Neural progenitor cell (in vitro differentiated cells): ENCODE measurements at regions not wholly inside any gene's neighbourhood (a gene's known extent, or its start where the extent isn't known, plus 50 kb on each side); places are given as distances from the start of the nearest gene placed in this dataset.
A peak's percentile ranks its signal among the peaks of the same experiment; 100 is the strongest.

Experiments used
- DNase-seq: peaks from one replicate; pipeline ENCODE4 v3.0.0-alpha.2; 2016; ENCODE audit warnings: low spot score
- H2AFZ ChIP-seq: fragments of 200-600 bp; sonication (generic); replicated peaks from 2 replicates; pipeline ENCODE4 v1.6.1; 2016; ENCODE audit warnings: antibody characterized with exemption
- H3F3A ChIP-seq: fragments of 200-600 bp; sonication (generic); 2 replicates; pipeline ENCODE4 v1.6.1; 2016; ENCODE audit warnings: antibody characterized with exemption, low read depth
- H3K27ac ChIP-seq: fragments of 200-600 bp; sonication (generic); 2 replicates; pipeline ENCODE4 v1.5.1; 2016; ENCODE audit warnings: mild to moderate bottlenecking
- H3K27me3 ChIP-seq: fragments of 200-600 bp; sonication (generic); 2 replicates; pipeline ENCODE4 v1.6.1; 2016; ENCODE audit warnings: mild to moderate bottlenecking, moderate library complexity
- H3K36me3 ChIP-seq: fragments of 200-600 bp; sonication (generic); 2 replicates; pipeline ENCODE4 v1.5.1; 2016
- H3K4me1 ChIP-seq: fragments of 200-600 bp; sonication (generic); 2 replicates; pipeline ENCODE4 v1.6.1; 2016; ENCODE audit warnings: mixed run types
- H3K4me2 ChIP-seq: fragments of 200-600 bp; sonication (generic); 2 replicates; pipeline ENCODE4 v1.6.1; 2016
- H3K4me3 ChIP-seq: fragments of 200-600 bp; sonication (generic); 2 replicates; pipeline ENCODE4 v1.5.1; 2016
- H3K79me2 ChIP-seq: fragments of 200-600 bp; sonication (generic); 2 replicates; pipeline ENCODE4 v1.6.1; 2016; ENCODE audit warnings: low read depth
- H3K9ac ChIP-seq: fragments of 200-600 bp; sonication (generic); 2 replicates; pipeline ENCODE4 v1.6.1; 2016
- H3K9me3 ChIP-seq: fragments of 200-600 bp; sonication (generic); 2 replicates; pipeline ENCODE4 v1.5.1; 2016; ENCODE audit warnings: low read depth
- H4K20me1 ChIP-seq: fragments of 200-600 bp; sonication (generic); 2 replicates; pipeline ENCODE4 v1.6.1; 2016; ENCODE audit warnings: low read depth
- H3K27ac Mint-ChIP-seq: 3 replicates; pipeline ENCODE4 v1.8.0; 2021; ENCODE audit warnings: mixed read lengths
- H3K27me3 Mint-ChIP-seq: 2 replicates; pipeline ENCODE4 v1.8.0; 2022; ENCODE audit warnings: low read depth, mild to moderate bottlenecking, inconsistent platforms, moderate library complexity, mixed read lengths; ENCODE audit not compliant: insufficient read depth
- H3K36me3 Mint-ChIP-seq: 3 replicates; pipeline ENCODE4 v1.8.0; 2021; ENCODE audit warnings: mixed read lengths
- H3K4me1 Mint-ChIP-seq: 3 replicates; pipeline ENCODE4 v1.8.0; 2021; ENCODE audit warnings: mixed read lengths
- H3K4me3 Mint-ChIP-seq: 3 replicates; pipeline ENCODE4 v1.8.0; 2021; ENCODE audit warnings: mild to moderate bottlenecking, moderate library complexity, mixed read lengths
- H3K9me3 Mint-ChIP-seq: 3 replicates; pipeline ENCODE4 v1.8.0; 2020; ENCODE audit warnings: mixed read lengths
- EZH2 ChIP-seq: fragments of 200-600 bp; sonication (generic); IDR thresholded peaks from 2 replicates; pipeline ENCODE4 v1.6.1; 2017; ENCODE audit warnings: antibody characterized with exemption, mild to moderate bottlenecking, moderate library complexity
- EZH2phosphoT487 ChIP-seq: fragments of 200-600 bp; sonication (generic); IDR thresholded peaks from 2 replicates; pipeline ENCODE4 v1.6.1; 2017; ENCODE audit warnings: antibody characterized with exemption
- TF ChIP-seq, protein P1 (sequence below): fragments of 200-600 bp; sonication (generic); IDR thresholded peaks from 2 replicates; pipeline ENCODE4 v1.5.1; 2017; ENCODE audit warnings: antibody characterized with exemption, mild to moderate bottlenecking

- Mint-ChIP-seq H3K36me3 (peaks cover 4% of the 10 kb centered on the region), H3K27me3 (peaks cover 3% of the 10 kb centered on the region), H3K9me3 (no peaks in the 10 kb centered on the region), H3K4me3 (no peak overlapping the region), H3K27ac (no peak overlapping the region), H3K4me1 (peaks cover 5% of the 10 kb centered on the region)
- Histone ChIP-seq H3K4me2 (no peak overlapping the region), H3F3A (no peaks in the 10 kb centered on the region), H3K4me1 (no peaks in the 10 kb centered on the region), H3K79me2 (no peaks in the 10 kb centered on the region), H3K9ac (no peak overlapping the region), H3K4me3 (no peak overlapping the region), H3K36me3 (no peaks in the 10 kb centered on the region), H3K9me3 (no peaks in the 10 kb centered on the region), H3K27ac (no peak overlapping the region), H2AFZ (no peak overlapping the region), H3K27me3 (no peaks in the 10 kb centered on the region), H4K20me1 (no peaks in the 10 kb centered on the region)
- DNase-seq, result no peak
- TF ChIP-seq EZH2 (no peak), EZH2phosphoT487 (no peak)
- TF ChIP-seq, protein P1, sequence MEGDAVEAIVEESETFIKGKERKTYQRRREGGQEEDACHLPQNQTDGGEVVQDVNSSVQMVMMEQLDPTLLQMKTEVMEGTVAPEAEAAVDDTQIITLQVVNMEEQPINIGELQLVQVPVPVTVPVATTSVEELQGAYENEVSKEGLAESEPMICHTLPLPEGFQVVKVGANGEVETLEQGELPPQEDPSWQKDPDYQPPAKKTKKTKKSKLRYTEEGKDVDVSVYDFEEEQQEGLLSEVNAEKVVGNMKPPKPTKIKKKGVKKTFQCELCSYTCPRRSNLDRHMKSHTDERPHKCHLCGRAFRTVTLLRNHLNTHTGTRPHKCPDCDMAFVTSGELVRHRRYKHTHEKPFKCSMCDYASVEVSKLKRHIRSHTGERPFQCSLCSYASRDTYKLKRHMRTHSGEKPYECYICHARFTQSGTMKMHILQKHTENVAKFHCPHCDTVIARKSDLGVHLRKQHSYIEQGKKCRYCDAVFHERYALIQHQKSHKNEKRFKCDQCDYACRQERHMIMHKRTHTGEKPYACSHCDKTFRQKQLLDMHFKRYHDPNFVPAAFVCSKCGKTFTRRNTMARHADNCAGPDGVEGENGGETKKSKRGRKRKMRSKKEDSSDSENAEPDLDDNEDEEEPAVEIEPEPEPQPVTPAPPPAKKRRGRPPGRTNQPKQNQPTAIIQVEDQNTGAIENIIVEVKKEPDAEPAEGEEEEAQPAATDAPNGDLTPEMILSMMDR, result no peak
Observed at GRCh38 chr3:124522082-124522625, 208.1 kb upstream of the UMPS start.

DNA sequence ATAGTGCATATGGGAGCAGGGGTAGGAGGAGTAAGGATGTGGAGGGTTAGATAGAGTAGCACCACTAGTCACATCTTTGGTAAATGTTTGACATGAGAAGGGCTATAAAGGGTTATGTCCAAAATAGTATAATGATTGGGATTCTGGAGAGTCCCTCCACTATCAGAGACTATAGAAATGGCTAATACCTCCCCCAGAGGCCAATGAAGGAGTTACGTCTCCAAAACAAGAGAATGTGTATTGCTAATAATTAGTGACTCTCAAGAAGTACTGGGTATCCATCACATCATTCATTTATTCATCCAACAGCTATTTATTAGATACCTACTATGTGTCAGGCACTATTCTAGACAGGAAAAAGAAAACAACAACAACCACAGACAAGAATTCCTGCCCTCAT lies 203.7 kb upstream of the UMPS start:
- Histone ChIP-seq H3K4me1 (peaks cover 6% of the 10 kb centered on the region), H3K9ac (no peak overlapping the region), H3K36me3 (no peaks in the 10 kb centered on the region), H3K4me3 (no peak overlapping the region), H3K27ac (no peak overlapping the region), H3K27me3 (no peaks in the 10 kb centered on the region), H4K20me1 (no peaks in the 10 kb centered on the region), H3K9me3 (no peaks in the 10 kb centered on the region), H3K4me2 (no peak overlapping the region), H2AFZ (no peak overlapping the region), H3F3A (no peaks in the 10 kb centered on the region), H3K79me2 (no peaks in the 10 kb centered on the region)
- Mint-ChIP-seq H3K9me3 (no peaks in the 10 kb centered on the region), H3K27me3 (no peaks in the 10 kb centered on the region), H3K36me3 (peaks cover 4% of the 10 kb centered on the region), H3K27ac (no peak overlapping the region), H3K4me1 (peaks cover 9% of the 10 kb centered on the region), H3K4me3 (no peak overlapping the region)
- DNase-seq, result no peak
- TF ChIP-seq, protein P1, result peak; percentile 28
- TF ChIP-seq EZH2phosphoT487, result no peak
- no peak for TF ChIP-seq EZH2

- H2AFZ ChIP-seq, result no peak overlapping the region
- H3K27ac ChIP-seq, result no peak overlapping the region
- H3K79me2 ChIP-seq, result no peaks in the 10 kb centered on the region
- Mint-ChIP-seq H3K9me3 (no peaks in the 10 kb centered on the region), H3K4me1 (peaks cover 9% of the 10 kb centered on the region), H3K4me3 (no peak overlapping the region), H3K36me3 (peaks cover 4% of the 10 kb centered on the region), H3K27ac (no peak overlapping the region), H3K27me3 (no peaks in the 10 kb centered on the region)
- no peak for DNase-seq
- no peaks in the 10 kb centered on the region for H3K27me3 ChIP-seq
- H3K36me3 ChIP-seq, result no peaks in the 10 kb centered on the region
- no peaks in the 10 kb centered on the region for H3K9me3 ChIP-seq
- no peaks in the 10 kb centered on the region for H3F3A ChIP-seq
- H4K20me1 ChIP-seq, result no peaks in the 10 kb centered on the region
- H3K4me2 ChIP-seq, result no peak overlapping the region
- H3K9ac ChIP-seq, result no peak overlapping the region
- H3K4me1 ChIP-seq, result peaks cover 6% of the 10 kb centered on the region
- no peak for TF ChIP-seq EZH2phosphoT487
- TF ChIP-seq, protein P1, result no peak
- no peak for TF ChIP-seq EZH2
- H3K4me3 ChIP-seq, result no peak overlapping the region
Observed at GRCh38 chr3:124529826-124530571, 200.3 kb upstream of the UMPS start.
